Heart left ventricle (tissue), 16 donors: ENCODE measurements at regions not wholly inside any gene's neighbourhood (a gene's known extent, or its start where the extent isn't known, plus 50 kb on each side); places are given as distances from the start of the nearest gene placed in this dataset.

Experiments
- ATAC-seq, 4 donors: fragments of 200-7000 bp; cut with Tn5 transposase; one replicate each; pipeline ENCODE4 v1.9.1; 2020 to 2022; ENCODE audit warnings: moderate library complexity in 4 of 4, mild to moderate bottlenecking in 3 of 4, moderate number of reproducible peaks in 1 of 4
- DNase-seq, 5 donors: peaks; one replicate each; pipeline ENCODE4 v3.0.0-alpha.2; 2020
- H3K27ac ChIP-seq, 12 donors: fragments of 200-600 bp; sonication (generic) in 4 of 12; one replicate each; pipeline versions ENCODE4 v1.5.0 to v1.8.0; 2016 to 2022; ENCODE audit warnings: mild to moderate bottlenecking in 2 of 12
- H3K27me3 ChIP-seq, 9 donors: fragments of 200-600 bp; sonication (generic) in 2 of 9; one replicate each; pipeline versions ENCODE4 v1.5.1 to v1.8.0; 2016 to 2022; ENCODE audit warnings: mild to moderate bottlenecking in 3 of 9
- H3K36me3 ChIP-seq, 9 donors: fragments of 200-600 bp; sonication (generic) in 2 of 9; one replicate each; pipeline versions ENCODE4 v1.5.0 to v1.8.0; 2018 to 2022; ENCODE audit warnings: mild to moderate bottlenecking in 2 of 9
- H3K4me1 ChIP-seq, 12 donors: fragments of 200-600 bp; sonication (generic) in 4 of 12; one replicate each; pipeline versions ENCODE4 v1.5.0 to v1.8.0; 2016 to 2022; ENCODE audit warnings: mild to moderate bottlenecking in 3 of 12
- H3K4me3 ChIP-seq, 12 donors: fragments of 200-600 bp; sonication (generic) in 4 of 12; one replicate each; pipeline versions ENCODE4 v1.5.0 to v1.8.0; 2017 to 2022; ENCODE audit warnings: mild to moderate bottlenecking in 9 of 12, moderate library complexity in 4 of 12
- H3K9me3 ChIP-seq, 12 donors: fragments of 200-600 bp; sonication (generic) in 4 of 12; one replicate each; pipeline versions ENCODE4 v1.5.0 to v1.8.0; 2016 to 2022; ENCODE audit warnings: mild to moderate bottlenecking in 1 of 12
- POLR2A ChIP-seq, 2 donors: fragments of 450-650 bp; IDR thresholded peaks; one replicate each; pipeline ENCODE4 v1.6.1; 2017; ENCODE audit warnings: antibody characterized with exemption in 2 of 2, mild to moderate bottlenecking in 2 of 2, moderate library complexity in 2 of 2
- WGBS, 4 donors: extraction: QIAGEN DNeasy Blood & Tissue Kit in 2 of 4; methylation state at CpG; one replicate each; pipeline versions ENCODE4 v1.1.5 to v1.1.7; 2013 to 2018; 5-methylcytosine and 5-hydroxymethylcytosine counted together
- intact Hi-C, 10 donors: fragments of 100-400 bp; cut with DNase I; formaldehyde crosslinking; loops; one replicate each; pipeline versions ENCODE4 v1.11.1 to v1.14.2; 2022
- TF ChIP-seq, protein P1 (sequence below), 12 donors: fragments of 200-600 bp; sonication (generic) in 4 of 12; IDR thresholded peaks; one replicate each; pipeline versions ENCODE4 v1.5.0 to v1.8.0; 2018 to 2022; ENCODE audit warnings: antibody characterized with exemption in 12 of 12, mild to moderate bottlenecking in 5 of 12
- donor health status: ischemic (EF 13 %, LVEDD 7.1; RV severe dilation, severe dysfunction).
- donor health status: healthy with polysubstance abuse.
- donor health status: DM: no; HTN: yes; CAD: no.
- donor health status: DM: no; HTN: no; CAD: no.
- donor health status: ischemic (EF 25% LVEDD 6.9; RV normal size, moderate dysfunction).
- donor health status: ischemic (EF 25% LVEDD 5.7; RV mildly dilated, moderate dysfunction).
- donor health status: healthy.
- donor health status: DM: yes; HTN: yes; CAD: no.
- donor health status: ischemic (EF 35%, LVEDD 5.7; RV mildly dilated, moderate dysfunction).
- donor health status: nonischemic (EF 11% LVEDD 7.7; RV severe dilation, severe dysfunction).
- donor health status: DM: yes; HTN: yes; CAD: no.
- donor health status: PGD.
- donor health status: ischemic (EF 29% LVEDD 5.4; RV normal size, mild dysfunction).
- donor health status: nonischemic (EF 23%, LVEDD 6.1; RV moderate dilation, normal function).

DNA sequence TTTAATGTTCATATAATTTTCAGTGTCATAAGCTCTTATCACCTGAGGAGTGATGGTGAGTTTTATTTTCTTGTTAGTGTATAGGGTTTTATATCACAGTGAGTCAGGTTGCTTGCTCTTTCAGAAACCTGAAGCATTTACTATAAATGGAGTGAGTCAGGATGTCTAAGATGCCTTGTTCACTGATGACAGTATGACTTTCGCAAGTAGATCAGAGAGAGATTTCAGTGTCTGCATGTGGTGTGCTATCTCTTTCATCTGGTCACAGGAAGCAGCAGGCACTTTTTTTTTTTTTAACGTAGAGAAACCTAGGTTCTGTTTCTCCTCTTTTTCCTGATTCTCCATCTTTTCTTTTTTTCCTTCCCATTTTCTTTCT is 237.1 kb downstream of the DMRTA1 start:
- no peaks in the 10 kb centered on the region for H3K27me3 ChIP-seq
- H3K36me3 ChIP-seq, result no peaks in the 10 kb centered on the region
- ATAC-seq (no peak), DNase-seq (no peak)
- no peak overlapping the region for H3K4me3 ChIP-seq
- WGBS, 4 donors, result 29 to 43% (median 36%) methylated on average over 2 of the region's 2 CpGs
- intact Hi-C loops, result no loop called here
- H3K27ac ChIP-seq, result no peak overlapping the region
- no peaks in the 10 kb centered on the region for H3K4me1 ChIP-seq
- TF ChIP-seq, protein P1, sequence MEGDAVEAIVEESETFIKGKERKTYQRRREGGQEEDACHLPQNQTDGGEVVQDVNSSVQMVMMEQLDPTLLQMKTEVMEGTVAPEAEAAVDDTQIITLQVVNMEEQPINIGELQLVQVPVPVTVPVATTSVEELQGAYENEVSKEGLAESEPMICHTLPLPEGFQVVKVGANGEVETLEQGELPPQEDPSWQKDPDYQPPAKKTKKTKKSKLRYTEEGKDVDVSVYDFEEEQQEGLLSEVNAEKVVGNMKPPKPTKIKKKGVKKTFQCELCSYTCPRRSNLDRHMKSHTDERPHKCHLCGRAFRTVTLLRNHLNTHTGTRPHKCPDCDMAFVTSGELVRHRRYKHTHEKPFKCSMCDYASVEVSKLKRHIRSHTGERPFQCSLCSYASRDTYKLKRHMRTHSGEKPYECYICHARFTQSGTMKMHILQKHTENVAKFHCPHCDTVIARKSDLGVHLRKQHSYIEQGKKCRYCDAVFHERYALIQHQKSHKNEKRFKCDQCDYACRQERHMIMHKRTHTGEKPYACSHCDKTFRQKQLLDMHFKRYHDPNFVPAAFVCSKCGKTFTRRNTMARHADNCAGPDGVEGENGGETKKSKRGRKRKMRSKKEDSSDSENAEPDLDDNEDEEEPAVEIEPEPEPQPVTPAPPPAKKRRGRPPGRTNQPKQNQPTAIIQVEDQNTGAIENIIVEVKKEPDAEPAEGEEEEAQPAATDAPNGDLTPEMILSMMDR (IDR thresholded peaks at IDR 0.05), result no peak
- no peak for TF ChIP-seq POLR2A (IDR thresholded peaks at IDR 0.05)
- no peaks in the 10 kb centered on the region for H3K9me3 ChIP-seq

DNA sequence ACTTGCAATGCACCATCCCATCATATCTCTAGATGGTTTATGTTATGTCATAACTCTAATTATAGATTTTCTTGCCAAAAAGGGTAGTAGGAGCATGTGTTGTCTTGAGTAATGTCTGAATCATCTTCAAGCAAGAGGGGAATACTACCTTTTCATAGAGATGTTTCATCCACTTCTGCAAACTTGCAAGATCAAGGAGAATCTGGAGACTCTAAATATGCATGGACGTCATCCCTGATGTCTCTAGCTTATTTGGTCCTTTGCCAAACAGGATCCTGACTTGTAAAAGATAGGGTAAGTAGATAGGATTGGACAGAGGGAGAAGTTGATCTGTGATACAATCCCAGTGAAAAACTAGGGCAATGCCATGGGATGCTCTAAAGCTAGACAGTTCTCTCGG is 246.5 kb downstream of the DMRTA1 start:
- no peaks in the 10 kb centered on the region for H3K4me1 ChIP-seq
- no peak for ATAC-seq
- no peak for TF ChIP-seq POLR2A (IDR thresholded peaks at IDR 0.05)
- TF ChIP-seq, protein P1 (IDR thresholded peaks at IDR 0.05), result no peak
- H3K27me3 ChIP-seq, result no peaks in the 10 kb centered on the region
- no peak for DNase-seq
- no peaks in the 10 kb centered on the region for H3K36me3 ChIP-seq
- no peak overlapping the region for H3K4me3 ChIP-seq
- H3K9me3 ChIP-seq, result no peaks in the 10 kb centered on the region
- intact Hi-C loops, result no loop called here
- no peak overlapping the region for H3K27ac ChIP-seq
- 67 to 83% (median 72%) methylated on average over 2 of the region's 2 CpGs for WGBS, 4 donors

DNA sequence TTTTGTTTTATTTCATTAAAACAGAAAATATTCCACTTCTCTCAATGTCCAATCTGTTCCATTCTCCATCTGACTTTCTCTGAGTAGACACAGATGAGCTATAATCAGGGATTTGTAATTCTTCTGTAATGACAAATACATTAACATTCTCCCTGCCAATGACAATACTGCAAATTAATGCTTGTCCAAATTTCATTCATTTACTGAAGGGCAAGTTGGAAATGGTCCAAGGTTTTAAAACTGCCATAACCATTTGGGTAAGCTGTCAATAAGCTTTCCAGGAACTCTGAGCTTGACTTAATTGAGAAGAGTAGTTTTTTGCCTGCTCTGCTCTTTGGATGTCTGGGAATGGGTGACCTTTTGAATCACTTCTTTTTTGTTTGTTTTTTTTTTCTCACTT is 253.5 kb downstream of the DMRTA1 start:
- Histone ChIP-seq H3K9me3 (peaks cover 0 to 7% (median 0%) of the 10 kb centered on the region in 12 donors), H3K27me3 (no peaks in the 10 kb centered on the region), H3K36me3 (no peaks in the 10 kb centered on the region), H3K4me1 (no peaks in the 10 kb centered on the region), H3K27ac (no peak overlapping the region), H3K4me3 (no peak overlapping the region)
- TF ChIP-seq POLR2A (IDR thresholded peaks at IDR 0.05), result no peak
- TF ChIP-seq, protein P1 (IDR thresholded peaks at IDR 0.05), result no peak
- ATAC-seq (no peak), DNase-seq (no peak)
- intact Hi-C loops, result no loop called here

DNA sequence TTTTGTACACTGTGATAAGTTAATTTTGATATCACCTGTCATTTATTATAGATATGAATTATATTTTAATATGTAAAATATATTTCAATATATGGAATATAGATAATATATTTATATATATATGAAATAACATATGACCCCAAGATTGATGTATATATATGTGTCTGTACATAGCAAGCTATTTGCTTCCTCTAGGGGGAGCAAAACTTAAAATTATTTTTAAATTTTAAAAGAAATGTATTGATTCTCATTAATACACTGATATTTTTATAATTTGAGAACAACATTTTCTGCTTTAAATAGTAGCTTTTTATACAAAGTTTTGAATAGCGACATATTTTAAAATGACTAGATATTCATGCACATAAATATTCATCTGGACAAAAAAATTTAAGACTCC is 272.0 kb downstream of the DMRTA1 start:
- 60 to 74% (median 66%) methylated on average over 1 of the region's 1 CpG for WGBS, 4 donors
- intact Hi-C loops, result no loop called here
- Histone ChIP-seq H3K27me3 (no peaks in the 10 kb centered on the region), H3K4me3 (no peak overlapping the region), H3K9me3 (peaks cover 0 to 12% (median under 1%) of the 10 kb centered on the region in 12 donors), H3K4me1 (no peaks in the 10 kb centered on the region), H3K36me3 (no peaks in the 10 kb centered on the region), H3K27ac (no peak overlapping the region)
- TF ChIP-seq, protein P1 (IDR thresholded peaks at IDR 0.05), result no peak
- no peak for TF ChIP-seq POLR2A (IDR thresholded peaks at IDR 0.05)
- no peak for DNase-seq
- ATAC-seq, result no peak
